ENCODE measurements at regions not wholly inside any gene's neighbourhood (a gene's known extent, or its start where the extent isn't known, plus 50 kb on each side); places are given as distances from the start of the nearest gene placed in this dataset.

GRCh38 chr2:56123538-56123937, 60.3 kb upstream of the CCDC85A start:
- Histone ChIP-seq H4K5ac (ENCODE audit: low read depth, low read length) (no peak overlapping the region), H2BK20ac (ENCODE audit: low read depth, low read length) (no peak overlapping the region), H3K4me2 (ENCODE audit: low read depth, low read length) (no peak overlapping the region), H2AFZ (replicated peaks; ENCODE audit: low read length, poor library complexity) (no peak overlapping the region), H4K8ac (ENCODE audit: low read depth in 2 of 2, low read length in 2 of 2) (no peak overlapping the region), H3K14ac (replicated peaks; ENCODE audit: low read depth, low read length) (no peak overlapping the region), H3K9ac (ENCODE audit: low read depth, low read length) (no peak overlapping the region), H3K9me1 (ENCODE audit: insufficient read depth, low read length) (no peaks in the 10 kb centered on the region), H4K20me1 (ENCODE audit: insufficient read depth, low read length) (no peaks in the 10 kb centered on the region), H3K27ac (ENCODE audit: insufficient read depth, low read length) (no peak overlapping the region), H2AK9ac (replicated peaks; ENCODE audit: low read depth, low read length, poor library complexity) (no peak overlapping the region), H3K27me3 (ENCODE audit: control insufficient read depth, insufficient read depth, low read length) (peaks cover 3% of the 10 kb centered on the region), H3K23ac (ENCODE audit: low read depth, low read length) (no peak overlapping the region), H4K91ac (ENCODE audit: insufficient read depth, low read depth, low read length) (no peak overlapping the region), H3K4me3 (ENCODE audit: insufficient read depth, low read depth, low read length) (no peak overlapping the region), H3K56ac (ENCODE audit: extremely low read depth, insufficient read depth, low read length) (no peak overlapping the region), H3K9me3 (ENCODE audit: control insufficient read depth, insufficient read depth, low read length) (no peaks in the 10 kb centered on the region), H2BK120ac (ENCODE audit: low read depth, low read length) (no peak overlapping the region), H3K18ac (ENCODE audit: low read depth, low read length) (no peak overlapping the region), H2BK15ac (ENCODE audit: low read depth, low read length) (no peak overlapping the region), H3K79me1 (ENCODE audit: low read depth in 1 of 2, low read length in 2 of 2) (no peaks in the 10 kb centered on the region), H3K4ac (ENCODE audit: low read depth, low read length) (no peak overlapping the region), H2BK5ac (ENCODE audit: low read depth, low read length, poor library complexity, severe bottlenecking) (no peak overlapping the region), H3K4me1 (ENCODE audit: control insufficient read depth, insufficient read depth, low read length) (no peaks in the 10 kb centered on the region), H2AK5ac (ENCODE audit: low read depth, low read length) (no peak overlapping the region), H3K36me3 (ENCODE audit: control insufficient read depth, insufficient read depth, low read length) (no peaks in the 10 kb centered on the region)
- DNase-seq (no peak), ATAC-seq (ENCODE audit: low read depth) (no peak)
- no CpG with 5 or more reads among the region's 1 CpG for WGBS, 2 experiments (ENCODE audit: extremely low coverage in 2 of 2, insufficient read length in 1 of 2)
- intact Hi-C loops (cut with micrococcal nuclease) = no loop called here
- in situ Hi-C loops (cut with MboI; ENCODE audit: low sequenced_read_pairs) = no loop called here
- CTCF ChIA-PET = interaction anchor here (1.0 kb wide), 1 partner anchor 406 kb away, joined by 3 read pairs; no protein-coding TSS in a partner anchor
- no TSS peak for BruUV-seq (replicated peaks)
- POLR2A ChIA-PET (ENCODE audit: unreplicated experiment) = no interaction called here
- dilution Hi-C loops (cut with HindIII; ENCODE audit: low sequenced_read_pairs, unreplicated experiment) = no loop called here
- TF ChIP-seq RAD21 (IDR thresholded peaks at IDR 0.05; ENCODE audit: low read length) = no peak
- no peak for TF ChIP-seq POLR2A (IDR thresholded peaks at IDR 0.05; ENCODE audit: low read depth, low read length)
- TF ChIP-seq BHLHE40 (IDR thresholded peaks at IDR 0.05; ENCODE audit: low read depth, low read length) = no peak
- no peak for TF ChIP-seq MAFK (IDR thresholded peaks at IDR 0.05; ENCODE audit: low read depth, low read length)
- TF ChIP-seq SMC3 (IDR thresholded peaks at IDR 0.05; ENCODE audit: low read depth, low read length) = no peak
- no peak for TF ChIP-seq FOS (IDR thresholded peaks at IDR 0.05; ENCODE audit: low read depth, low read length)
- no peak for TF ChIP-seq CHD1 (IDR thresholded peaks at IDR 0.05; ENCODE audit: low read depth, low read length)

All from IMR-90 (cell line).